ENCODE measurements at regions not wholly inside any gene's neighbourhood (a gene's known extent, or its start where the extent isn't known, plus 50 kb on each side); places are given as distances from the start of the nearest gene placed in this dataset.
"Not testable (repeated sequence)": the region's sequence is repeated elsewhere in the genome, so short reads cannot be mapped to it uniquely, and the experiment has no call there.

DNA sequence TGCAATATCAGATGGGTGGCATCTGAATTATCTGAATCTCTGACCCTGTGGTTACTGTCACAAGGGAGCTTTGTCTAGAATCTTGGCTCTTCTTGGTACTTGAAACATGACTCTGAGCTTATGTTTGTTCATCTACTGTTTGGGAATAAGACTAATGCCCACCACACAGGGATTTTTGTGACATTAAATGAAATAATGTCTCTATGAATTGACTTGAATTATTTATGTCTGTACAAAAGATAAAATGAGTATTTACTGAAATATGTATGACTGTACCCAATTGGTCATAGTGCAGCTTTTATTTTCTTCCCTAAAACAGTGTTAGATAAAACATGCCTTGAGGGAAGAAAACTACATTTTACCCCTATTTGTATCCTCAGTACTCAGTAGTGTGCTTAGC, 87.9 kb upstream of the ZPLD1 start:
- Histone ChIP-seq H3K27me3 (ENCODE audit: control insufficient read depth, insufficient read depth, low read length) (no peaks in the 10 kb centered on the region), H3K36me3 (ENCODE audit: control insufficient read depth, insufficient read depth, low read length) (no peaks in the 10 kb centered on the region), H3K4me3 (ENCODE audit: low read depth, low read length) (no peak overlapping the region)
- no peak for TF ChIP-seq CTCF (IDR thresholded peaks at IDR 0.05; ENCODE audit: insufficient read depth, low read length, severe bottlenecking)
- DNase-seq (ENCODE audit: low read depth), result peak; percentile 32
- no peak for FAIRE-seq

DNA sequence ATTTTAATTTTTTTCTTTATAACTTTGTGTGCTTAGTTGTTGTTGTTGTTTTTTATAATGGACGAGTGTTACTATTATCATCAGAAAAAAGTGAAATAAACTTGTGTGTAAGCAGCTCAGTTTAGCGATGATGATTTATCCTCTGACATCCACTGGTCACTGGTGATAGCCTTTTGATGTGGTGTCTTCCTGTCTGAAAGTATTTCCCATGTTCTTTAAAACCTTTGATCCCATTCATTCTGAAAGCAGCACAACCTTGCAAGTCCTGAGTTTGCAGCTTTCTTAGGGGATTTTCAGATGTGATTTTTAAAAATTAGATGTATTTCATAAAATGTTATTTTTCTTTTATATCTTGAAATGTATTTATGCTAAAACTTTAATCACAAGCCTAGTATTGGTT, 85.9 kb upstream of the ZPLD1 start:
- no peak for TF ChIP-seq CTCF (IDR thresholded peaks at IDR 0.05; ENCODE audit: insufficient read depth, low read length, severe bottlenecking)
- no peaks in the 10 kb centered on the region for H3K27me3 ChIP-seq (ENCODE audit: control insufficient read depth, insufficient read depth, low read length)
- FAIRE-seq, result no peak
- H3K4me3 ChIP-seq (ENCODE audit: low read depth, low read length), result no peak overlapping the region
- DNase-seq (ENCODE audit: low read depth), result no peak
- H3K36me3 ChIP-seq (ENCODE audit: control insufficient read depth, insufficient read depth, low read length), result no peaks in the 10 kb centered on the region

GRCh38 chr3:102353148-102353547, 81.7 kb upstream of the ZPLD1 start:
- no peak for TF ChIP-seq CTCF (IDR thresholded peaks at IDR 0.05; ENCODE audit: insufficient read depth, low read length, severe bottlenecking)
- Histone ChIP-seq H3K27me3 (ENCODE audit: control insufficient read depth, insufficient read depth, low read length) (no peaks in the 10 kb centered on the region), H3K36me3 (ENCODE audit: control insufficient read depth, insufficient read depth, low read length) (no peaks in the 10 kb centered on the region), H3K4me3 (ENCODE audit: low read depth, low read length) (no peak overlapping the region)
- FAIRE-seq, result no peak
- DNase-seq (ENCODE audit: low read depth), result no peak

GRCh38 chr3:102353805-102354204, 81.0 kb upstream of the ZPLD1 start:
- peak; percentile 98 for DNase-seq (ENCODE audit: low read depth)
- peak; percentile 94 for FAIRE-seq
- Histone ChIP-seq H3K4me3 (ENCODE audit: low read depth, low read length) (no peak overlapping the region), H3K27me3 (ENCODE audit: control insufficient read depth, insufficient read depth, low read length) (no peaks in the 10 kb centered on the region), H3K36me3 (ENCODE audit: control insufficient read depth, insufficient read depth, low read length) (no peaks in the 10 kb centered on the region)
- TF ChIP-seq CTCF (IDR thresholded peaks at IDR 0.05; ENCODE audit: insufficient read depth, low read length, severe bottlenecking), result no peak

- Histone ChIP-seq H3K36me3 (ENCODE audit: control insufficient read depth, insufficient read depth, low read length) (no peaks in the 10 kb centered on the region), H3K4me3 (ENCODE audit: low read depth, low read length) (no peak overlapping the region), H3K27me3 (ENCODE audit: control insufficient read depth, insufficient read depth, low read length) (no peaks in the 10 kb centered on the region)
- peak; percentile 94 for DNase-seq (ENCODE audit: low read depth)
- FAIRE-seq, result peak; percentile 7
- no peak for TF ChIP-seq CTCF (IDR thresholded peaks at IDR 0.05; ENCODE audit: insufficient read depth, low read length, severe bottlenecking)
Measured at GRCh38 chr3:102354818-102355515, 79.8 kb upstream of the ZPLD1 start.

- H3K27me3 ChIP-seq (ENCODE audit: control insufficient read depth, insufficient read depth, low read length), result no peaks in the 10 kb centered on the region
- FAIRE-seq, result no peak
- no peak overlapping the region for H3K4me3 ChIP-seq (ENCODE audit: low read depth, low read length)
- DNase-seq (ENCODE audit: low read depth), result no peak
- H3K36me3 ChIP-seq (ENCODE audit: control insufficient read depth, insufficient read depth, low read length), result no peaks in the 10 kb centered on the region
- no peak for TF ChIP-seq CTCF (IDR thresholded peaks at IDR 0.05; ENCODE audit: insufficient read depth, low read length, severe bottlenecking)
Measured at GRCh38 chr3:102356506-102356905, 78.3 kb upstream of the ZPLD1 start.

GRCh38 chr3:102357313-102357712, 77.5 kb upstream of the ZPLD1 start:
- not testable (repeated sequence) for DNase-seq (ENCODE audit: low read depth); H3K4me3 ChIP-seq (ENCODE audit: low read depth, low read length); H3K36me3 ChIP-seq (ENCODE audit: control insufficient read depth, insufficient read depth, low read length); H3K27me3 ChIP-seq (ENCODE audit: control insufficient read depth, insufficient read depth, low read length); FAIRE-seq
